ENCODE measurements at regions not wholly inside any gene's neighbourhood (a gene's known extent, or its start where the extent isn't known, plus 50 kb on each side); places are given as distances from the start of the nearest gene placed in this dataset.

DNA sequence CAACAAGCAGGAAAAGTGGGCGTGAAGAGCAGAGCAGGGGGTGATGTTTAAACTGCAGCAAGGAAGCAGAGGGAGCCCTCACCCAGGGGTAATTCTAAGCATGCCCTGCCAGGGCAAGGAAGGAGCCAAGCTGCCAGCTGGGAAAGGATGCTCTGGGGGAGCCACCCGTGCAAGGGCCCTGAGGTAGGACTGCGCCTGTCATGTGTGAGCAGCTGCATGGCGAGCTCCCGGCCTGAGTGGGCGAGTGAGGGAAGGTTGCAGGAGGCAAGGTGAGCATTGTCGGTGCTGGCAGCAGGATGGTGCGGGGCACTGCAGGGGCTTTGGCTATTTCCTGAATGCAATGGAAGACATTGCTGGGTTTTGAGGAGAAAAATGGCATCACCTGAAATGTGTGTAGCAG lies 107.2 kb downstream of the COPS8 start:
- in situ Hi-C loops (cut with MboI; ENCODE audit: low pct_ligation_motif_present in 1 of 4, low pct_unique_long_range_greater_than_20kb in 1 of 4, low sequenced_read_pairs in 3 of 4) = no loop called here
- H3K36me3 ChIP-seq = no peaks in the 10 kb centered on the region
- H3K4me3 ChIP-seq = no peak overlapping the region
- TF ChIP-seq EP300 (IDR thresholded peaks at IDR 0.05; ENCODE audit: low read depth) (no peak), POLR2A (IDR thresholded peaks at IDR 0.05) (no peak)
- H3K4me1 ChIP-seq = peaks cover 0 to 6% (median 2%) of the 10 kb centered on the region in 4 donors
- DNase-seq = no peak
- no peaks in the 10 kb centered on the region for H3K9me3 ChIP-seq
- no peak overlapping the region for H3K27ac ChIP-seq
- H3K27me3 ChIP-seq = no peaks in the 10 kb centered on the region
- intact Hi-C loops (cut with DNase I; ENCODE audit: low total_unique reads) = no loop called here
- 80 to 87% methylated on average over 1 to 8 of the region's 8 CpGs for WGBS, 2 donors (ENCODE audit: low coverage in 1 of 2)

DNA sequence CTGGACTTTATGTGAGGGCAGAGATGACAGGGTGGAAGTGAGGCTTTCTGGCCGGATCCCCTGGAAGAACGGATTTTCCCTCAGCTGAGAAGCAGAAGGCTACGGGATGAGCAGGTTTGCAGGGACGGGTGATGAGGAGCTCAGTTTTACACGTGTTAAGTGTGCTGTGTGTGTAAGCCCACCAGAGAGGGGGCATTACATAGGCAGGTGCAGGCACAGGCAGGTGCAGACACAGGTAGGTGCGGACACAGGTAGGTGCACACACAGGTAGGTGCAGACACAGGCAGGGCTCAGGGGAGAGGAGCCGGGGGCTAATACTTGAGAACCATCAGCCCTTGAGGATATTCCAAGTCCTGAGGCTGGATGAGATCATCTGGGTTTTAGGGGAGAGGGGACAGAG lies 107.7 kb downstream of the COPS8 start:
- Histone ChIP-seq H3K27ac (no peak overlapping the region), H3K27me3 (no peaks in the 10 kb centered on the region), H3K36me3 (no peaks in the 10 kb centered on the region), H3K9me3 (no peaks in the 10 kb centered on the region), H3K4me1 (peaks cover 0 to 6% (median 2%) of the 10 kb centered on the region in 4 donors), H3K4me3 (no peak overlapping the region)
- no peak for DNase-seq
- intact Hi-C loops (cut with DNase I; ENCODE audit: low total_unique reads) (no loop called here), in situ Hi-C loops (cut with MboI; ENCODE audit: low pct_ligation_motif_present in 1 of 4, low pct_unique_long_range_greater_than_20kb in 1 of 4, low sequenced_read_pairs in 3 of 4) (no loop called here)
- 82 to 86% methylated on average over 5 to 7 of the region's 7 CpGs for WGBS, 2 donors (ENCODE audit: low coverage in 1 of 2)
- TF ChIP-seq, protein P1, sequence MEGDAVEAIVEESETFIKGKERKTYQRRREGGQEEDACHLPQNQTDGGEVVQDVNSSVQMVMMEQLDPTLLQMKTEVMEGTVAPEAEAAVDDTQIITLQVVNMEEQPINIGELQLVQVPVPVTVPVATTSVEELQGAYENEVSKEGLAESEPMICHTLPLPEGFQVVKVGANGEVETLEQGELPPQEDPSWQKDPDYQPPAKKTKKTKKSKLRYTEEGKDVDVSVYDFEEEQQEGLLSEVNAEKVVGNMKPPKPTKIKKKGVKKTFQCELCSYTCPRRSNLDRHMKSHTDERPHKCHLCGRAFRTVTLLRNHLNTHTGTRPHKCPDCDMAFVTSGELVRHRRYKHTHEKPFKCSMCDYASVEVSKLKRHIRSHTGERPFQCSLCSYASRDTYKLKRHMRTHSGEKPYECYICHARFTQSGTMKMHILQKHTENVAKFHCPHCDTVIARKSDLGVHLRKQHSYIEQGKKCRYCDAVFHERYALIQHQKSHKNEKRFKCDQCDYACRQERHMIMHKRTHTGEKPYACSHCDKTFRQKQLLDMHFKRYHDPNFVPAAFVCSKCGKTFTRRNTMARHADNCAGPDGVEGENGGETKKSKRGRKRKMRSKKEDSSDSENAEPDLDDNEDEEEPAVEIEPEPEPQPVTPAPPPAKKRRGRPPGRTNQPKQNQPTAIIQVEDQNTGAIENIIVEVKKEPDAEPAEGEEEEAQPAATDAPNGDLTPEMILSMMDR (IDR thresholded peaks at IDR 0.05) = no peak
- no peak for TF ChIP-seq POLR2A (IDR thresholded peaks at IDR 0.05)
- TF ChIP-seq EP300 (IDR thresholded peaks at IDR 0.05; ENCODE audit: low read depth) = no peak
- TF ChIP-seq POLR2AphosphoS5 (IDR thresholded peaks at IDR 0.05) = no peak

DNA sequence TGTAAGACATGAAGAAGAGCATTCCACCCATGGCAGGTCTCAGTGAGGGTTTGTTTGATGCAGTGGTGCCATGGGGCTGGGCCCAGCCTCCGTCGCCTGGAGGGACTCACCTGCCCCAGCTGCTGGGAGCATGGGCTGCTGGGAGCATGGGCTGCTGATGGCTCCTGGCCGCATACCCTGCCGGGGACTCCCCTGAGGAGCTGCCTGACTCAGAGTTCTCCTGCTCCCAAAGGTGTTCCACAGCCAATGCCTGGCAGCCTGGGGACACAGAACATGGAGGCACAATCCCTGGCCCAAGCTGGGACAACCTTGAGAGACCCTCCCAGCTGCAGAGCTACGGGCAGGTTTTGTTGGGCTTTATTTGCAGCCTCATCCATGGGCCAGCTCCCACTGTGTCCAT lies 108.4 kb downstream of the COPS8 start:
- TF ChIP-seq, protein P1 (IDR thresholded peaks at IDR 0.05) = no peak
- TF ChIP-seq EP300 (IDR thresholded peaks at IDR 0.05; ENCODE audit: low read depth) (no peak), POLR2AphosphoS5 (IDR thresholded peaks at IDR 0.05) (no peak), POLR2A (IDR thresholded peaks at IDR 0.05) (no peak)
- Histone ChIP-seq H3K4me1 (peaks cover 0 to 9% (median 3%) of the 10 kb centered on the region in 4 donors), H3K9me3 (no peaks in the 10 kb centered on the region), H3K27ac (no peak overlapping the region), H3K27me3 (no peaks in the 10 kb centered on the region), H3K4me3 (no peak overlapping the region), H3K36me3 (no peaks in the 10 kb centered on the region)
- WGBS, 2 donors (ENCODE audit: low coverage in 1 of 2) = 75 to 100% methylated on average over 2 to 5 of the region's 5 CpGs
- DNase-seq = no peak
- intact Hi-C loops (cut with DNase I; ENCODE audit: low total_unique reads) (no loop called here), in situ Hi-C loops (cut with MboI; ENCODE audit: low pct_ligation_motif_present in 1 of 4, low pct_unique_long_range_greater_than_20kb in 1 of 4, low sequenced_read_pairs in 3 of 4) (no loop called here)

DNA sequence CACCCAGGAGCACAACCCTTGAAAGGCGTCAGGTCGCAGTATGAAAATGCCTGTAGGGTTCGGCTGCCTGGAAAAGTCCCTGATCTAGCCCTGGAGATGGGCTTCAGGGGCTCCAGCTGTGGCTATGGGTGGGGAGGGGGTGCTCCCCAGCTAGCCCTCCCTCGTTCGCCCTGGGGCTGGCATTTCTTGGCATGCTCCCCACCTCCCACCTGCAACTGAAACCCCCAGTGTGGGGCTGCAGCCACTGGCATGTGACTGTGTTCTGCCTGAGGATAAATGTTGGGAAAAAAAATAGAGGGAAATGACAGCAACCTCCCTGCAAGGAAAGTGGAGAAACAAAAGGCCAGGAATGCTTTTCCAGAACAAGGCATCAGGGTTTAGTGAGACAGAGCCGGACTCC lies 109.2 kb downstream of the COPS8 start:
- 83 to 86% methylated on average over 1 to 6 of the region's 6 CpGs for WGBS, 2 donors (ENCODE audit: low coverage in 1 of 2)
- Histone ChIP-seq H3K4me3 (no peak overlapping the region), H3K9me3 (no peaks in the 10 kb centered on the region), H3K27ac (no peak overlapping the region), H3K27me3 (no peaks in the 10 kb centered on the region), H3K36me3 (no peaks in the 10 kb centered on the region), H3K4me1 (peaks cover 0 to 12% (median 3%) of the 10 kb centered on the region in 4 donors)
- intact Hi-C loops (cut with DNase I; ENCODE audit: low total_unique reads) = no loop called here
- no peak for DNase-seq
- in situ Hi-C loops (cut with MboI; ENCODE audit: low pct_ligation_motif_present in 1 of 4, low pct_unique_long_range_greater_than_20kb in 1 of 4, low sequenced_read_pairs in 3 of 4) = no loop called here
- TF ChIP-seq POLR2A (IDR thresholded peaks at IDR 0.05) (no peak), EP300 (IDR thresholded peaks at IDR 0.05; ENCODE audit: low read depth) (no peak), POLR2AphosphoS5 (IDR thresholded peaks at IDR 0.05) (no peak)
- TF ChIP-seq, protein P1 (IDR thresholded peaks at IDR 0.05) = no peak

Data from transverse colon (tissue), 4 donors.